HG03575 (cell line): ENCODE measurements at regions not wholly inside any gene's neighbourhood (a gene's known extent, or its start where the extent isn't known, plus 50 kb on each side); places are given as distances from the start of the nearest gene placed in this dataset.
"Not testable (repeated sequence)": the region's sequence is repeated elsewhere in the genome, so short reads cannot be mapped to it uniquely, and the experiment has no call there.

Experiments used
- ATAC-seq: cut with Tn5 transposase; IDR thresholded peaks from one replicate; pipeline ENCODE4 v1.9.1; 2021; ENCODE audit not compliant: unreplicated experiment, insufficient number of reproducible peaks, low FRiP score; ENCODE audit errors: extremely low read depth

- no peak for ATAC-seq
Measured at GRCh38 chr14:48710133-48710532, 876.0 kb downstream of the RPS29 start.

GRCh38 chr14:48709277-48709785 lies 876.8 kb downstream of the RPS29 start:
- no peak for ATAC-seq

- no peak for ATAC-seq
Measured at GRCh38 chr14:48704639-48705038, 881.5 kb downstream of the RPS29 start.

GRCh38 chr14:48703728-48704467 lies 882.3 kb downstream of the RPS29 start:
- no peak for ATAC-seq

- ATAC-seq, result not testable (repeated sequence)
Measured at GRCh38 chr14:48697362-48697761, 888.8 kb downstream of the RPS29 start.

- ATAC-seq, result no peak
Measured at GRCh38 chr14:48693793-48694192, 892.4 kb downstream of the RPS29 start.

GRCh38 chr14:48690349-48690748 lies 895.8 kb downstream of the RPS29 start:
- no peak for ATAC-seq

DNA sequence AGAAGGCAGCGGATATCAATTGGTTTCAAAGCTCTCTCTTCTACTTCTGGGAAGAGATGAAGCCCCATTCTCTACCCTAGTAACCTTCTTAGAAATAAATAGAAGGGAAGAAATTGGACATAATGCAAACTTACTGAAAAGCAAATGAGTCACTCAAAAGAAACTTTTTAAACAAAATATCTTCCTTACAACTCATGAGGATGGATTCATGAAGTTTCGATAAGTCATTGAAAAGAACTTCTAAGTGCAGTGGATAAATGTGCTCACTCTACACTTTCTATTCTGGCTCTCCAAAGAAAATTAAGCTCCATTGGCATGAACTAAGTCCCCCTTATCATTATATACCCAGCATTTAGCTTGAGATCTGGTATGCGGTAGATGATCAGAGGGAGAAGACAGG lies 899.5 kb downstream of the RPS29 start:
- ATAC-seq, result no peak

DNA sequence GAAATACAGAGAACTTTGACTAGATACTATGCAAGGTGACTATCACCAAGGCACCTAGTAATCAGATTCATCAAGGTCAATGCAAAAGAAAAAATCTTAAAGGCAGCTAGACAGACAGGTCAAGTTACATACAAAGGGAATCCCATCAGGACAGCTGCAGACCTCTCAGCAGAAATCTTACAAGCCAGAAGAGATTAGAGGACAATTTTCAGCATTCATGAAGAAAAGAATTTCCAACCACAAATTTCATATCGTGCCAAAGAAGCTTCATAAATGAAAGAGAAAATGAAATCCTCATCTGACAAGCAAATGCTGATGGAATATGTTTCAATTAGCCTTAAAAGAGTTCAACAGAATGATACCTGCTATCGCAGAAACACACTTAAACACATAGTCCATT lies 913.7 kb downstream of the RPS29 start:
- no peak for ATAC-seq

DNA sequence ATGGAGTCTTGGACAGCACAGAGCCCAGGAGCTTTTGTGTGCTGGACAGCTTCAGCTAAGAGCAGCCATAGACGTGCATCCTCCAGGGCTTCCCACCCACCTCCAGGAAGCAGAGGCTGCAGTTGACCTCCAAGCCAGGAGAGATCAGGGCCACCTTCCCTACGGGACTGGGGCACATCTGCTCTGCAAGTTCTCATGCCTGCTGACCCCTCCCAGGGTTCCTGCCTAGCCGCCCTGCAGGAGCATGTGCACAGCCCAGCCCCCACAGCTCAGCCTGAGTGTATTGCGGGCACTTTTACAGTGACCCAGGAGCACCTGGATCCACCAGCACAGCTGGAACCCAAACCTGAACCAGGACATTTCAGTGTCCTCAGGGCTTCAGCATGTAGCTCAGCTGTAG lies 915.2 kb downstream of the RPS29 start:
- no peak for ATAC-seq

- ATAC-seq, result no peak
Measured at GRCh38 chr14:48665077-48665784, 920.9 kb downstream of the RPS29 start.

- ATAC-seq, result no peak
Measured at GRCh38 chr14:48643241-48643640, 942.9 kb downstream of the RPS29 start.

DNA sequence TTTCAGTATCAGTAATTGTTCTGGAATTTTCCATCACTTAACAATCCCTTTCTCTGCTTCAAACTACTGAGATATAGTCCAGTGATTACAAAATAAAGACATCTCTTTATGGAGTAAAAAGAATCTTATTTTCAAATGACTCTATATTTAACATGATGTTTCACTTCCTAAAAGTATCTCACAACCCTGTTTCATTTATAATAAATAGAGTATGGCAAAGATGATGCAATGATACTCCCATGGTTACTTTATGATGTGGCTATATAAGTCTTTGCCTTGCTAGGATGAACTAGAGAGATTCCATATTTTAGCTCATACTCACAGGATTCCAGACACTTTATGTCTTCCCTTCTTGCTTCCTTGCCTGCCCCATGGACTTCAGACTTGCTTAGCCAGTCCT lies 953.5 kb upstream of the MDGA2 start:
- ATAC-seq, result no peak

DNA sequence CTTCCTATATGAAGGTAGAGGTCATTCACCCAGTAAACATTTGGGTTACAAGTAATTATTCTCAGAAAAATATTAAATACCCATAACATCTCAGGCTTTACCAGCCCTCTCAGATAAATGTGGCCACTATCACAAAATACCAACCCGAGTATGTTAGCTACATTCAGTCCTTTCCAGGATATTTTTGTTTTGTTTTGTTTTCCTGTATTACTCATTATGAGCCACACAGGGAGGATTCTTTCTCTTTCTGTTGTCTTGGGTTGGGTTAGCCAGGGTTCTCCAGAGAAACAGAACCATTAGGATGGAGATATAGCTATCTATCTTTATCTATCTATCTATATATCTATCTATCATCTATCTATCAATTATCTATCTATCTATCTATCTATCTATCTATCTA lies 947.6 kb upstream of the MDGA2 start:
- no peak for ATAC-seq

DNA sequence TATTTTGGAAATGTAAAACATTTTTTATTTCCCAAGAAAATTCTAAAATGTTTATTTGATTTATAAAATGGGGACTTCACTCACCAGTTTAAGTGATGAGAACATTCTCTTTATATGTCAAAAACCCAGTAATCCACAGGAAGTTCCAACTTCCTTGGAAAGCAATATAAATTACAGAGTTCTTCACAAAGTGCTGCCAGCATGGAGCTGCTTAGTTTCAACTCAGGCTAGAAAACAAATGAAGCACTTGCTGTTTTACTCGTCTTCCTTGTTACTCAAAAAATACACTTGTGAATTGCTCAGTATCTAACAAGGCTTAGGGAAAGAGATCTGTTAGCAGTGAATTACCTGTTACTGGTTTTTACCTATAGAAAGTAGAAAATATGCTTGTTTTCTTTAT lies 942.7 kb upstream of the MDGA2 start:
- ATAC-seq, result no peak

GRCh38 chr14:48616931-48617330 lies 941.5 kb upstream of the MDGA2 start:
- ATAC-seq, result no peak

DNA sequence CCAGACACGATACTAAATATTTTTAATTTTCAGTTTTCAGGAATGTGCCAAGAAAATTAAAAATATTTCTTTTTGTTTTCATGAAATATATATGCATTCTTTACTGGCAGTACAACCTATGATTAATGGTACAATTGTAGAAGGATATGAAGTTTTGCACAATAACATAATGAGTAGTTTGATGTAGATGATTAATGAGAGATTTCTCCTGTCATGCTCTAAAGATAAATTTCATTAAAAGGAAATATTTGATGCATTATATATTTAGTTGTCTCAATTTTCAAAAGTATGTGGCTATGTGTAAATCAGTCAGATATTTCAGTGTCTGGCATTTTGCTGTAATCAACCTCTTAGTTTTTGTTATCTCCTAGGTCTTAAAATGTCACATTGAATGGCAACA lies 940.2 kb upstream of the MDGA2 start:
- no peak for ATAC-seq

GRCh38 chr14:48614003-48614402 lies 938.6 kb upstream of the MDGA2 start:
- ATAC-seq, result no peak

GRCh38 chr14:48606960-48607359 lies 931.6 kb upstream of the MDGA2 start:
- ATAC-seq, result not testable (repeated sequence)

DNA sequence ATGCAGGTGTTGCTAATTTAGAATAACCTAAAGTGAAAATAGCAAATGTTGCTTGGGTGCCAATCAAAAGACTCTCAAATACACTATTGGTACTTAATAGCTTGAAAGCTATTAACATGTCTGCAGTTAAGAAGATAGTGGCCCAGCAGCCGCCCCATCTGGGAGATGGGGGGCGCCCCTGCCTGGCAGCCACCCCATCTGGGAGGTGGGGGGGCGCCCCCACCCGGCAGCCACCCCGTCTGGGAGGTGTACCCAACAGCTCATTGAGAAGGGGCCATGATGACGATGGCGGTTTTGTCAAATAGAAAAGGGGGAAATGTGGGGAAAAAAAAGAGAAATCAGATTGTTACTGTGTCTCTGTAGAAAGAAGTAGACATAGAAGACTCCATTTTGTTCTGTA lies 923.1 kb upstream of the MDGA2 start:
- no peak for ATAC-seq
